GM18907 (cell line): ENCODE measurements at regions not wholly inside any gene's neighbourhood (a gene's known extent, or its start where the extent isn't known, plus 50 kb on each side); places are given as distances from the start of the nearest gene placed in this dataset.
"Not testable (repeated sequence)": the region's sequence is repeated elsewhere in the genome, so short reads cannot be mapped to it uniquely, and the experiment has no call there.

Experiments used
- ATAC-seq: cut with Tn5 transposase; IDR thresholded peaks from one replicate; pipeline ENCODE4 v1.9.1; 2021; ENCODE audit warnings: mild to moderate bottlenecking, moderate library complexity; ENCODE audit not compliant: unreplicated experiment

DNA sequence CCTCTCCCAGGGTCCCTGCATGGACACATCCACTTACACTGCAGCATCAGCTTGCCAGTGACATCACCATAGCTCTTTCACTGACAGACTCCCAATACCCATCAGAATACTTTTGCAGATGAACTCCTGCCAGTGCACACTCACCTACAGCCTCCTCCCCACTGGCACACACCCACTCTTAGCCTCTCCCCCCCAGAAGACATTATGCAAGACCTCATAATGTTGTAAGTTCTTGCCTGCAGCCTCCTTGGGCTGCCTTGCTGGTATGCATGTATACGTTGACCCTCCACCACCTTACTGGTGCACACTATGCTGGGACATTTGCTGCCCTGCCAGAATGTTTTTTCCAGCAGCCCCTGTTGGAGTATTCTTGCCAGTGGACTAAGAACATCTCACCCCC lies 324.2 kb downstream of the AEBP2 start:
- no peak for ATAC-seq

- no peak for ATAC-seq
Measured at GRCh38 chr12:19764408-19764807, 325.1 kb downstream of the AEBP2 start.

DNA sequence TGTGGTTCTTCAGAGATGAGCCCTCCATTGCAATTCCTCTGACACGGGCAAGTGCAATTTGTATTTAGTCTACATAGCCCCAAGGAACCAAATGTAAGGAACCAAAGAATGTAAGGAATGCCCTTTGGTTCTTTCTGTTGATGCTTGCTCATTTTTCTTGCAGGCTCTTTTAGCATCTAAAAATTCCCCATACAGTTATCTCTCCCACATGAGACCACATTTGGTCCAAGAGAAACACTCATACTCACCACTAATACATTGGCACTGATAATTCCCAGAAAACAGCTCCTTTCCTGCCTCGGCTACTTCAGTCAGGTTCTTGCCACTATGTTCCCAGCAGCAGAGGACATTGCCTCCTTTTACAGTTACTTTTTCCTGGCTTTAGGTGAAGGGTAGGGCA lies 332.6 kb downstream of the AEBP2 start:
- ATAC-seq: no peak

GRCh38 chr12:19772776-19773175 lies 333.5 kb downstream of the AEBP2 start:
- ATAC-seq: no peak

DNA sequence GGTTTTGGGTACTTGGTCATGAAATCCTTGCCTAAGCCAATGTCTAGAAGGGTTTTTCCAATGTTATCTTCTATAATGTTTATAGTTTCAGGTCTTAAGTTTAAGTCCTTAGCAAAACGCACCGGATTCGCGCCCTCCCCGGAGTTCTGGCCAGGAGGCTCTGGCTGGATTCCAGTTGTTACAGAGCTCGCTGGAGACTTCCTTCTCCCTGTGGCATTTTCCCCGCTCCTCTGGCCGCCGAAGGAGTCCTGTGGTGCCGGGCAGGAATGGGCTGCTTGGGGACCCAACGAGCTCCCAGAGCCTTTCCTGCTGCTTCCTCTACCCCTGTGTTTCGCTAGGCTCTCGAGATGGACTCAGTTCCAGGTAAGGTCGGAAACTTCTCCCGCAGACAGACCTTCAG lies 335.9 kb downstream of the AEBP2 start:
- ATAC-seq: no peak

DNA sequence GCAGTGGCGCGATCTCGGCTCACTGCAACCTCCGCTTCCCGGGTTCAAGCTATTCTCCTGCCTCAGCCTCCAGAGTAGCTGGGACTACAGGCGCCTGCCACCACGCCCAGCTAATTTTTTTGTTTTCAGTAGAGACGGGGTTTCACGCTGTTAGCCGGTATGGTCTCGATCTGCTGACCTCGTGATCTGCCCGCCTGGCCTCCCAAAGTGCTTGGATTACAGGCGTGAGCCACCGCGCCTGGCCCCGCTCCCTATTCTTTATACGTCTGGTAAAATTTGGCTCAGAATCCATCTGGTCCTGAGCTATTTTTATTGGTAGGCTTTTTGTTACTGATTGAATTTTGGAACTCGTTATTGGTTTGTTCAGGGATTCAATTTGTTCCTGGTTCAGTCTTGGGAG lies 336.7 kb downstream of the AEBP2 start:
- not testable (repeated sequence) for ATAC-seq

DNA sequence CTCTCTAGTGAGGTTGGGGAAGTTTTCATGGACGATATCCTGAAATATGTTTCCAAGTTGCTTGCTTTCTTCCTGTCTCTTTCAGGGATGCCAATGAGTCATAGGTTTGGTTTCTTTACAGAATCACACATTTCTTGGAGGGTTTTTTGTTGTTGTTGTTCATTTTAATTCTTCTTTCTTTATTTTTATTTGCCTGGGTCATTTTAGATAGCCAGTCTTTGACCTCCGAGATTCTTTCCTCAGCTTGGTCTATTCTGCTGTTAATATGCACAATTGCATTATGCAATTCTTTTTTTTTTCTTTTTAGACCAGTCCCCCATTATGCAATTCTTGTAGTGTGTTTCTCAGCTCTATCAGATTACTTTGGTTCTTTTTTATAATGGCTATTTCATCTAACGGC lies 338.9 kb downstream of the AEBP2 start:
- ATAC-seq: no peak

DNA sequence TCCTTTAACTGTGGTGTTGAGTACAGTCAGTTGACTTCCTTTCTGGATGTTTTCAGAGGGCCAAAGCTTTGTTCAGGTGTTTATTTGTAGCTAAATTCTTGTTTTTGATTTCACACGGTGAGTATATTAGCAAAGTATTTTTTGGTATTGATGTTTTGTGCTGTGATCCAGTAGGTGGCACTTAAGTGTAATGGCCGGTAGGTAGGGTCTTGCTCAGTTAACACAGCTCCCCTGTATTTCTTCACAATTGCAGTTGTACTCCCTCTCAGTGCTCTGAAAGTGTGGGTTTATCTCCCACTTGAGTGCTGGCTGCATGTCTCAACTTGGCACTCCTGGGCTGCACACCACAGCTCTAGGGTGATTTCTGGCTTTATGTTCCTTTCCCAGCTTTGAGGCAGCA lies 339.5 kb downstream of the AEBP2 start:
- ATAC-seq: no peak

- ATAC-seq: no peak
Measured at GRCh38 chr12:19779395-19780056, 340.2 kb downstream of the AEBP2 start.

DNA sequence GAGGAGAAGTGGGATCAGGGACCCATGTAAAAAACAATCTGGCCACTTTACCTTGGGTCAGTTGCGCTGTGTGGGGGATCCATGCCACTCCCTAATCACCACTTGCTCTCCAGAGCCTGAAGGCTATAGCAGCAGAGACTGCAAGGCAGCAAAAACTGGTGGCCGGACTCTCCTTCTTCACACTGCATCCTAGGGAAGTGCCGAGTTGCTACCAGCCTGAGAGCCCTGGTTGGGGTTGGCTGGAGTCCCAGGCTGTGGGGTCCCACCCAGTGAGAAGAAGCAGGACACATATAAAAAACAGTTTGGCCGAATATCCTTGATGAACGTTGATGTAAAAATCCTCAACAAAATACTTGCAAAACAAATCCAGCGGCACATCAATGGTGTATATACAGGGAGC lies 341.2 kb downstream of the AEBP2 start:
- ATAC-seq: no peak

- no peak for ATAC-seq
Measured at GRCh38 chr12:19783547-19784444, 344.5 kb downstream of the AEBP2 start.

GRCh38 chr12:19792028-19792427 lies 352.7 kb downstream of the AEBP2 start:
- ATAC-seq: no peak

GRCh38 chr12:19794116-19794515 lies 354.8 kb downstream of the AEBP2 start:
- no peak for ATAC-seq

DNA sequence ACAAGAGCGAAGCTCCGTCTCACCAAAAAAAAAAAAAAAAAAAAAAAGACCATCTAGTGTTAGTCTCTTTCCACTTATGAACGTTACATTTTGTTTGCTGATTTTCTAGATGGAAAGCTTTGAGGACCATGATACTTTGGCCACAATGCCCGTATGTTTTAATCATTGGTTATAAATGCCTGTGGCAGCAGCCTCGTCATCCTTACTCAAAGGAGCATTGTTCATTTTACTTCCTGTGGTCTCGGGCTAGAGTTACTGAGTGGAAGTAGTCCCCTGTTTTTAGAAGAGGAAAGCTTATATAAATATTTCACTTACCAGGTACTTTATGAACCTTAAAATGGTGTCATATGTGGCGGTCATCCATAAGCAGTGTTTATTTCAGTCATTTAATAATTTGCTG lies 359.9 kb downstream of the AEBP2 start:
- ATAC-seq: no peak

DNA sequence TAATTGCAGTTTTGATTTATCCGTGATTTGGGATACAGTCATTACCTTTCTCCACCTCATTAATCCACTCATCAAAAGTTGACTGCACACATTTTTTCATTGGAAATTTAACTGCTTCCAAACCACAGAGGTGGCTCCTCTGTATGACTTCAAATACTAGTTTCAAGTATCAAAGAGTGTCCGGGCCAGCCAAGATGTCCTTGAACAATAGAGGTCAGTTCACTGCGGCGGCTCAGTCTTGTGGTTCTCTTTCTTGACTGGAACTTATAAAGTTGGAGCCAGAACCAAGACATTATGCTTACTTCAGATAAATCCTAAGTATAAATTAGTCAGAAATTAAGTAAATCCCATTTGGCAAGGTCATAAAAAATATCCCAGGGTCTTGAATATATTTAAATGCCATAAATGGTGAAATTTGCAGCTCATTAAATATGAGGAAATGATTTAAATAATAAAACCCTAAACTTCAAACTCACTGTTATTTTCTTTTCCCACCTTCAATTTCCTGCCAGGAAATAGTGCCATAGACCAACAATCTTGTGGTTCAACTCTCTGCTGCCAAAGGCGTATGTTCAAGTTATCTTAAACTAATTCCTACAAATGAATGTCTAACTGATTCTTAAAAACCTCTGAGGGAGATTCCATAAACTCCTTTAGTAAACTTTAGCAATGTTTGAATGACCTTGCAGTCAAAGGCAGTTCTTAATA lies 360.8 kb downstream of the AEBP2 start:
- no peak for ATAC-seq

DNA sequence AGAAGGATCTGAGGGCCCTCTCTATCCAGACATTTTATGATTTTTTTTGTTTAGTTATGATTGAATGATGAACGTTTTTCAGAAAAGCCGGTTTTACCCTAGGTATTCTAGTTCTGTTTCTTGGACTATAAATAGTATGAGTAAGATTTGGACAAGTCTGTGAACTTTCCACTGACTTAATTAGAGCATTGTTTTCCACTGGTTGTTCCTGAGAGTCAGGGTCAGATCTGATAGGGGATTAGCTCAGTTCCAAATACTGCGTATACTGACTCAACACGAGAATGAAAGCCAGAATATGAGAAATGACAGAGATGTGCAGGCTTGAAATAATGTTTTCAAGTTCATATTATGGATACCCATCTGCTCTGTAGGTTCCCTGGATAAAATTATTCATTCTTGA lies 361.6 kb downstream of the AEBP2 start:
- ATAC-seq: no peak

DNA sequence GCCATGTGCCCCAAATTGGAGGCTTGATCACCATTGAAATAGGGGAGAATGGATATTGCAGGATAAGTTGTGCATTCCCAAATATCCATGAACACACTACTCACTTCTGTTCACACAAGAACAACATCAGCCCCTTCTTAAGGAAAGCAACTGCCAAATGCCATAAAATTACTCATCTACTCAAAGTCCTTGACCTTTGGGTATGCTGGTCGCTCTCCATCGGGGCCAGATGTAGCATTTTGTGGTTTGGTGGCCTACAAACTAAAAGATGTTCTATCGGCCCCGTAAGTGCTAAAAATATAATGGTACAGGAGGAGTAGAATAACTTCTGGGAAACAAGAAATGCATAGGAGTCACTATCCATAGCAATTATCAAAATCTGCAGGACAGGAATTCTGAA lies 362.6 kb downstream of the AEBP2 start:
- ATAC-seq: no peak

DNA sequence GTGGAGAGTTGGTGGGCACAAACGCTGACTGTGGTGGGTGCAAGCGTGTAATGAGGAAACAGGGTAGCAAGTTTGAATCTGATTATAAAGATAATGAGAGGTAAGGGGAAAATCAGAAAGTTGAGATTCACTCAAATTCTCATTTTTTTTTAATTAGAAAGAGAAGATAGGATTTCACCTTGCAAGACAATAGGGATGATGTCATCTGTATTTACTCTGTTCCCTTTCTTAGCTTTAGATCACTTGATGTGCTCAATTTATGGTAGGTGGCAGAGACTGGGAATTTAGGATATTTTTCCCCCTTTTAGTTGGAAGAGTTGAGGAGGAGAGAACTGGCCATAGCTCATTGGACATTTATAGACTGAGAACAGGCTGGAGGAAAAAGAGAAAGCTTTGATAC lies 363.6 kb downstream of the AEBP2 start:
- no peak for ATAC-seq

DNA sequence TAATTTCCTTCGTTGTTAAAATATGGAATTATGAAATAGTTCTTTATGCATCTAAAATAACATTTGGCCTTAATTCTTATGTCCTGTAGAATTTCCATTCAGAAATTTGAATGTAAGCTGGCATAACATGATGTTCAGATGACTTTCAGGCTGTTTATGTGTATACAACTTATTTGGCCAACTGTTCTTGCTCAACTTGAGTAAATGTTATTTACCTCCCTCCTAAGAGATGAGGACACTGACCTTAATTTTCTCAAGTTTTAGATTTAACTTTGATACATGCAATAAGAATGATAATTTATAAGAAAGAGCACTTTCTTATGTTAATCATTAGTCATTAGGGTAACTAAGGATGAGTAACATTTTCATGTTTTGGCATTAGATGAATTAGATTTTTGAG lies 365.4 kb downstream of the AEBP2 start:
- ATAC-seq: no peak

DNA sequence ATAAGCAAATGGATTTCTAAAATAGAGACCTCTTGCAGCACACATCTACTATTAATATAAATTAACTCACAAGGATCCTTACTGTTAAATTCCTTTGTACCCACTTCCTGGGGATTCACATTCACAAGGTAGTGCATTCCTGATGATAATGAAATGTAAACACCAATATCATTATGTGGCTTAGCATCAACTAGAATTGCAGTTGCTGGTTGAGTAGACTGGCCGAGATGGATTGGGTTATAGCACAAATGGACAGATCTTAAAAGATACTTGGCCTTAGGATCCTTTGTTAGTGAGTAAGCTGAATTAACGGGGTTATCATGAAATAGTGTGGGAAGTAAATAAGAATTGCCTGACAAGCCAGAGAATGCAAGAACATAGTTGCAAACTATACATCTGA lies 369.1 kb downstream of the AEBP2 start:
- ATAC-seq: no peak

DNA sequence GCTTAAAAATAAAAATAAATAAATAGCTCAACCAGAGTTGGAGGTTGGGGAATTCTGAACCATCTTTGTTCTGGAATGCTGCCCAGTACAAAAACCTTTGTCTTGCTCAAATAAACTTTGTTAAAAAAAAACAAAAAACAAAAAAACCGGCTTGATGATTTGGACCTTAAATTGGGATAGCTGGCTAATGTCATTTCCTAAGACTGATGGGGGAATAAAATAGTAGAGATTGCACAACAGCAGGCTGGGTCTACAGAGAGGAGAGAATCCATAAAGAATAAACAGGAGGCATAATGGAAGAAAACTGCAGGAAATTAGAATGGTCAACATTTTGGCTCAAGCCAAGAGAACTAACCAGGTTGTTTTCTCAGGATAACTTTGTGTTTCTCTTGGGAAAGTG lies 370.9 kb downstream of the AEBP2 start:
- no peak for ATAC-seq

DNA sequence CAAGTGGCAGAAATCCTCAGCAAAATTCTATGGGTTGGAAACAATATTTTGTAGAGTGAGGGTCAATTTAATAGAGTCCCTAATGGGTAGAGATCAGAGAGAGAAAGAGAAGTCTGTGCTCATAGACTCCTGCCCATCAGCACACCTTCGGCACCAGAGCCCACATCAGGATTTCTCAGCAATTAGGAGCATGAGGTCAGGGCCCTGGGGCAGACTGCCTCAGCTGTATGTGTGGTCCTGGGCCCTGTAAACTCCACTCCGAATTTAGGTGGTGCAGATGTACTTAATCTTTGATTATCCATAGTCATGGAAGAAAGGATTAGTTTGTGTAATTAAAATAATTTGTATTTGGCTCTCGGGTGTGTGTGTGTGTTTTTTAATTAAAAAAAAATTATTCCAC lies 372.6 kb downstream of the AEBP2 start:
- no peak for ATAC-seq
